Calu3 (cell line): ENCODE measurements at regions not wholly inside any gene's neighbourhood (a gene's known extent, or its start where the extent isn't known, plus 50 kb on each side); places are given as distances from the start of the nearest gene placed in this dataset.
A peak's percentile ranks its signal among the peaks of the same experiment; 100 is the strongest.

Experiments
- BruUV-seq: library from RNA; stranded (reverse); fragments of 400-500 nt; replicated peaks from 2 replicates; lab custom pipeline; 2021; lab: Mats Ljungman, UMichigan
- CTCF ChIA-PET: fragments of 300-600 bp; sonication (Branson Sonifier 250); formaldehyde crosslinking; loops from one replicate; lab custom pipeline; 2022; ENCODE audit warnings: antibody characterized with exemption; lab: Charles Lee
- DNase-seq: peaks from one replicate; pipeline ENCODE4 v3.0.0; 2022
- H3K27ac Mint-ChIP-seq: one replicate; pipeline ENCODE4 v1.8.0; 2022; ENCODE audit warnings: mixed read lengths; ENCODE audit not compliant: unreplicated experiment
- H3K27me3 Mint-ChIP-seq: one replicate; pipeline ENCODE4 v1.8.0; 2022; ENCODE audit warnings: mixed read lengths; ENCODE audit not compliant: unreplicated experiment
- H3K36me3 Mint-ChIP-seq: one replicate; pipeline ENCODE4 v1.8.0; 2022; ENCODE audit warnings: mild to moderate bottlenecking, moderate library complexity, mixed read lengths; ENCODE audit not compliant: insufficient read depth, unreplicated experiment
- H3K4me1 Mint-ChIP-seq: one replicate; pipeline ENCODE4 v1.8.0; 2022; ENCODE audit warnings: mild to moderate bottlenecking, low read depth, mixed read lengths; ENCODE audit not compliant: unreplicated experiment
- H3K4me3 Mint-ChIP-seq: one replicate; pipeline ENCODE4 v1.8.0; 2022; ENCODE audit warnings: mild to moderate bottlenecking, low read depth, moderate library complexity, mixed read lengths; ENCODE audit not compliant: unreplicated experiment
- H3K9me3 Mint-ChIP-seq: one replicate; pipeline ENCODE4 v1.8.0; 2022; ENCODE audit warnings: low read depth, mixed read lengths; ENCODE audit not compliant: unreplicated experiment
- intact Hi-C: fragments of 100-400 bp; cut with micrococcal nuclease; formaldehyde crosslinking; loops from one replicate; pipeline ENCODE4 v1.10.0; 2022; ENCODE audit not compliant: unreplicated experiment
- TF ChIP-seq, protein P1 (sequence below): fragments of 200-600 bp; IDR thresholded peaks from one replicate; pipeline ENCODE4 v1.8.0; 2022; ENCODE audit warnings: antibody characterized with exemption; ENCODE audit not compliant: unreplicated experiment

DNA sequence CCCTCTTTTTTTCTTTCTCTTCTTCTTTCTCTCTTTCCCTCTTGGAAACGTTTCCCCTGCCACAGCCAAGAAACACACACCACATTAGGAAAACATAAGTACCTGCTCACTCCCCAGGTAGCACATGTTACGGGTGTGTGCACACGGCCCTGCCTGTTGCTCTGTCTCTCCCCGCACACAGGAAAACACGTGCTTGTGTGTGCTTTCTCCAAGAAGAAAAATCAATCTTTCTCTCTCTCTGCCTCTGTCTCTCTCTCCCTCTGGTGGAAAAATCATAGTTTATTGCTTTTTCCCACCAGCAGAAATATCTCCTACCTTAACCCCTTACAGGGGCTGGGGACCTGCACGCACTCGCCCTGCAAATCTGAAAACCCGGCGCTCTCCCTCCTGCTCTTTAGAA lies 102.3 kb downstream of the EDN3 start:
- no peak for DNase-seq
- intact Hi-C loops, result loop anchor here (5.0 to 10.0 kb wide), 2 partner anchors 178 to 315 kb away; no protein-coding TSS in a partner anchor
- no TSS peak for BruUV-seq
- Mint-ChIP-seq H3K27ac (no peak overlapping the region), H3K4me3 (no peak overlapping the region), H3K9me3 (no peaks in the 10 kb centered on the region), H3K27me3 (no peaks in the 10 kb centered on the region), H3K4me1 (no peaks in the 10 kb centered on the region), H3K36me3 (no peaks in the 10 kb centered on the region)
- TF ChIP-seq, protein P1, sequence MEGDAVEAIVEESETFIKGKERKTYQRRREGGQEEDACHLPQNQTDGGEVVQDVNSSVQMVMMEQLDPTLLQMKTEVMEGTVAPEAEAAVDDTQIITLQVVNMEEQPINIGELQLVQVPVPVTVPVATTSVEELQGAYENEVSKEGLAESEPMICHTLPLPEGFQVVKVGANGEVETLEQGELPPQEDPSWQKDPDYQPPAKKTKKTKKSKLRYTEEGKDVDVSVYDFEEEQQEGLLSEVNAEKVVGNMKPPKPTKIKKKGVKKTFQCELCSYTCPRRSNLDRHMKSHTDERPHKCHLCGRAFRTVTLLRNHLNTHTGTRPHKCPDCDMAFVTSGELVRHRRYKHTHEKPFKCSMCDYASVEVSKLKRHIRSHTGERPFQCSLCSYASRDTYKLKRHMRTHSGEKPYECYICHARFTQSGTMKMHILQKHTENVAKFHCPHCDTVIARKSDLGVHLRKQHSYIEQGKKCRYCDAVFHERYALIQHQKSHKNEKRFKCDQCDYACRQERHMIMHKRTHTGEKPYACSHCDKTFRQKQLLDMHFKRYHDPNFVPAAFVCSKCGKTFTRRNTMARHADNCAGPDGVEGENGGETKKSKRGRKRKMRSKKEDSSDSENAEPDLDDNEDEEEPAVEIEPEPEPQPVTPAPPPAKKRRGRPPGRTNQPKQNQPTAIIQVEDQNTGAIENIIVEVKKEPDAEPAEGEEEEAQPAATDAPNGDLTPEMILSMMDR, result no peak
- CTCF ChIA-PET, result interaction anchor here (0.6 kb wide), 1 partner anchor 1355 kb away, joined by 7 read pairs; no protein-coding TSS in a partner anchor

DNA sequence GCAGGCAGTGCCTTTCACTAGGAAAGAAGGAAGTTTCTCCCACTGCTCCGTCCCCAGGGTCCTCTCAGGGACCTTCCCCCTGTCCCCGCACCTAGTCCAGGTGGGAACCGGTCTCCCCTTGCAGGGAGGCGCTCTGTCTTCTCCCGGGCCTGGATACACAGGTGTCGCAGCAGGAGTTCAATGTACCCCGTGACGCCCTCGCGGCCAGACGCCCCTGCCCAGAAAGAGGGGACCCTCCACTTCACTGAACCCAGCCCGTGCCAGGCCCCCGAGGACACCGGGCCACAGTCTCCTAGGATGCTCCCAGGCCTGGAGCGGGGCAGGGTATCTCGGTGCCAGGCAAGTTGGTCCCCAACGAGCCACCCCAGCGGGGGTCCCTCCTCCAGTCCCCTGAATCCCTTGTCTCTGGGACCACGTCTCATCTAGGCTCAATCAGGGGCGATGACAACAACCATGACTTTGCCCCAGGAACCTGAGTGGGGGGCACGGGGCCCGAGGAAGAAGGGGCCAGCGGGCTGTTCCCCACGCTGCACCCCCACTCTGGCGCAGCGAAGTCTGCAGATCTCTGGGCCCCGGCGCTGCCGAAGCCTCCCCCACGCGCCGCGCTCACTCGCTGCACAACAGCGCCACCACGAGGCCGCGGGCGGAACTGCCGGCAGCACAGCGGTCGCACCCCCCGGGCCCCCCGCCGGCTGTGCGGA lies 103.0 kb downstream of the EDN3 start:
- no peaks in the 10 kb centered on the region for H3K9me3 Mint-ChIP-seq
- H3K4me1 Mint-ChIP-seq, result no peaks in the 10 kb centered on the region
- DNase-seq, result peak; percentile 77
- TF ChIP-seq, protein P1, result peak; percentile 98
- no peak overlapping the region for H3K4me3 Mint-ChIP-seq
- H3K27ac Mint-ChIP-seq, result no peak overlapping the region
- BruUV-seq, result no TSS peak
- H3K27me3 Mint-ChIP-seq, result no peaks in the 10 kb centered on the region
- intact Hi-C loops, result loop anchor here (5.0 to 10.0 kb wide), 2 partner anchors 179 to 316 kb away; no protein-coding TSS in a partner anchor
- H3K36me3 Mint-ChIP-seq, result no peaks in the 10 kb centered on the region
- CTCF ChIA-PET, result no interaction called here

DNA sequence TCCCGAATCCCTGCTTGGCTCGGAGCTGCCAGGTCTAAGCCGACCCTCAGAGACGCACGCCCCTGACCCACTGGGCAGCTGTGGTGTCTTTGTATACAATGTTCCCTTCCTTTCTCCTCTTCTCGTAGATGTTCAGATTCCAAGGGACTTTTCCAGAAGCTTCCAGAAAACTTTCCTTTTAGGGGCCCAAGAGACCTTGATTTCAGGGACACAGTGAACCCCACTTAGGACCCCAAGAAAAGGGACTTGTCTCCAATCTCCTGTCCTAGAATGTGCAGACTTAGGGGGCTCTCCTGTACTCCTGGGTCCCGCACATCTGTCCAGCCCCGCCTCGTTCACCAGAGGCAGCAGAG lies 103.5 kb downstream of the EDN3 start:
- no TSS peak for BruUV-seq
- intact Hi-C loops, result loop anchor here (5.0 to 10.0 kb wide), 2 partner anchors 179 to 317 kb away; no protein-coding TSS in a partner anchor
- H3K4me3 Mint-ChIP-seq, result no peak overlapping the region

DNA sequence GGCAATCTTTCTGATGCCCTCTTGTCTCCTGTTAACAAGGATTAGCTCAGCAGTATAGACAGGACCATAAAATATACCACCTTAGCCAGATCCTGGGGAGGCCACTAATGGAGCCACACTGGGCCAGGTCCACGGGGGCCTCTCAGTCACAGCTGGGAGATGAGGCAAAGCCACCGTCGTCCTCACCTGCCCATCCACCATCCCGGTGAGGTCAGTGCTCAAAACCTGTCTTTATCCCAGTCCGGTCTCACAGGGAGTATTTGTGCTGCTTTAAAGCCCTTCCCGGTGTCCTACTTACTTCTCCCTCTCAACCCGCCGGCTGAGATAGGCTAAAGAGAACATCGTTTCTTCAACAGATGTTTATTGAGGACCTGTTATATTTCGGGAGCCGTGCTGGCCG lies 104.3 kb downstream of the EDN3 start:
- no peak for DNase-seq
- H3K27ac Mint-ChIP-seq, result no peak overlapping the region
- H3K9me3 Mint-ChIP-seq, result no peaks in the 10 kb centered on the region
- CTCF ChIA-PET, result no interaction called here
- no peaks in the 10 kb centered on the region for H3K4me1 Mint-ChIP-seq
- no TSS peak for BruUV-seq
- no peaks in the 10 kb centered on the region for H3K36me3 Mint-ChIP-seq
- intact Hi-C loops, result loop anchor here (5.0 to 10.0 kb wide), 2 partner anchors 180 to 317 kb away; no protein-coding TSS in a partner anchor
- H3K27me3 Mint-ChIP-seq, result no peaks in the 10 kb centered on the region
- TF ChIP-seq, protein P1, result no peak
- H3K4me3 Mint-ChIP-seq, result no peak overlapping the region

More for the DNA sequence above, 103.5 kb downstream of the EDN3 start:
- no peaks in the 10 kb centered on the region for H3K4me1 Mint-ChIP-seq
- H3K9me3 Mint-ChIP-seq, result no peaks in the 10 kb centered on the region
- CTCF ChIA-PET, result no interaction called here
- H3K27ac Mint-ChIP-seq, result no peak overlapping the region
- no peaks in the 10 kb centered on the region for H3K27me3 Mint-ChIP-seq
- TF ChIP-seq, protein P1, result no peak
- no peak for DNase-seq
- H3K36me3 Mint-ChIP-seq, result no peaks in the 10 kb centered on the region
